Stimulated activated CD4-positive, alpha-beta T cell treated with anti-CD3 and anti-CD28 coated beads, Interleukin-4, amount 100 ng/mL, for 4 hours (primary cell): ENCODE measurements at regions not wholly inside any gene's neighbourhood (a gene's known extent, or its start where the extent isn't known, plus 50 kb on each side); places are given as distances from the start of the nearest gene placed in this dataset.

ENCODE experiments used
- DNase-seq, 2 experiments: peaks; one replicate each; pipeline ENCODE4 v3.0.0-alpha.2; 2020

GRCh38 chr20:22795433-22795832 is 211.1 kb upstream of the FOXA2 start:
- no peak for DNase-seq

- DNase-seq: no peak
Measured at GRCh38 chr20:22795871-22796270, 211.5 kb upstream of the FOXA2 start.

GRCh38 chr20:22796469-22797077 is 212.2 kb upstream of the FOXA2 start:
- no peak for DNase-seq

GRCh38 chr20:22797103-22797502 is 212.7 kb upstream of the FOXA2 start:
- DNase-seq: no peak

GRCh38 chr20:22799687-22800086 is 215.3 kb upstream of the FOXA2 start:
- no peak for DNase-seq

DNA sequence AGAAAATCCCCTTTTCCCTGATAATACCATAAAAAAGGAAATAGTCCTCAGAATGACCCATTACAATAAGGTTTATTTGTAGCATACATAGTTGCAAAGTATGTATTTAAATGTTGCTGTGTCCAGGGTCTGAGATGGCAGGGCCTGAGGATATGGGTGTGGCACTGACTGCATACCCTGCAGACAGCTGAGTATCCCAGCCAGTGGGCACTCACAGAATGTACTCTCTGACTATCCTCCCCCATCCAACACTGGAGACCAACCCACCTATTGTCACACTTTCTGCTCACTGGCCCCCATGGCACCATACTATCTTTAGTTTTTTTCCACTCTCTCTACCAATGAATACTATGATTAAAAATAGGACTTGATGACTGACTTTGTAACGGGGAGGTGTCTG is 215.8 kb upstream of the FOXA2 start:
- DNase-seq: no peak

DNA sequence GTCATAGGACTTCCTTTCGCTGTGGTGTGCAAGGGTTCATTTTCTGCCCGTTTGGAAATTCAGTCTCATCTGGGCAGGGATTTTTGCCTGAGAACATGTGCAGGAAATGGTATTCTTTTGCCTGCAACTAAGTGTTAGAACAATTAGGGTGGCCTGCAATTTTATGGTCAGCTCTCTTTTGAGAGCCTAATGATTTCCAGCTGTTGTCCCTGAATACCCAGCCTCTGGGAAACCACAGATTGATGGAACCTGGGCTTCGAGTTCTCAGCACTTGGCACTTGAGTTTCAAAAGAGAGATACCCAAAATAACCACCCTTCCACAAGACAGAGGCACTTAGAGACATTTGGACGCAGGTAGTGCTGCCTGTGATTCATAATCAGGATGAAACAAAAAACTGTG is 217.2 kb upstream of the FOXA2 start:
- DNase-seq: no peak

DNA sequence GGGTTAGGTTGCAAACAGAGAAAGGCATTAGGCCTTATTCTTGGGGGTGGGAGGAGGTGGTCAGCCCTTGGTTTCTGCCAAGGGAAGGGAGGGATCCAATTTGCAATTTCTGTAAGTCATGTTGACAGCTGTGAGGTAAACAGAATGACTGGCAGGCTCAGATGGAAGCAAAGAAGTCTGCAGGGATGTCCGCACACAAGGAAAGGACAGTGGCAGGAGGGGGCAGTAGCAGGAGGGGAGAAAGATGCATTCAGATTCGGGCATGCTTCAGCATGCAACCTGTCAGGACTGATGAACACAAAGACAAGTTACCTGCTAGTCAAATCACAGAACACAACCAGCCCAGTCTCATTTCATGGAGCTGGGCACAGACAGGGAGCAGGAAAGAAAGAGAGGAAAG is 217.9 kb upstream of the FOXA2 start:
- DNase-seq: no peak

- DNase-seq: no peak
Measured at GRCh38 chr20:22805219-22805618, 220.8 kb upstream of the FOXA2 start.

GRCh38 chr20:22805996-22806395 is 221.6 kb upstream of the FOXA2 start:
- no peak for DNase-seq

DNA sequence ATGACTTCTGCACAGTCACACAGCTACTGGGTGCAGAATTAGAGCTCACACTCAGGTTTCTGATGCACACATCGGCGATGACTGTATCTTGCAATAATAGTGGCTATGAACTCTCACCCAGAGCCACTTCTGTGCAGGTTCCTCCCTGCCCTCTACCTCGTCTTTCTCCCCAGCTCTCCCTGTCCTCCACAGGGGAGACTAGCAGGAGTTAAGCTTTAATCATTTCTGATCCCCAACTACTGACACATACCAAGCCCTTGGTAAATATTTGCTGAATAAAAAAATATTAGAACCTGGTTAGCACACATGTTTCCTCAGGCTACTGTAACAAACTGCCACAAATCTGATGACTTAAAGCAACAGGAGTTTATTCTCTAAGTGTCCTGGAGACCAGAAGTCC is 222.7 kb upstream of the FOXA2 start:
- DNase-seq: no peak

DNA sequence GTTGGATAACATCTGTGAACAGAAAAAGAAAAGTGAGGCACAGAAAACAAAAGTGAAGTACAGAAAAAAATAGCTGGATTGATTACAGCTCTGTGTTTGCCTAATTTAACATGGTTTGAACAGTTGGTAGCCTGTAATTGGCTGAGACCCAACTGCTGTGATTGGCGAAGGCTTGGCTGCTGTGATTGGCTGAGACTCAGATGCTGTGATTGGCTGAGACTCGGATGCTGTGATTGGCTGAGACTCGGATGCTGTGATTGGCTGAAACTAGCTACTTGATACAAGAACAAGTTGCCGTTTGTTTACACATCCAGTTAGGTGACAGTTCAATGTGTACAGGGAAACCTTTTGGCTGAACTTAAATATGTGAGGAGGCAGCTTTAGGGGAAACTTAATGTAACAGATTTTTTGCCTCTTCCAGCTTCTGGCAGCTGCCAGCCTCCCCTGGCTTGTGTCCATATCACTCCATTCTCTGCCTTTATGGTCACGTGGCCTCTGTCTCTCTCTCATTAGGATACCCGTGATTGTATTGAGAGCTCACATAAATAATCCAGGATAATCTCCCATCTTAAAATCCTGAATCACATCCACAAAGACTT is 223.4 kb upstream of the FOXA2 start:
- DNase-seq: no peak

- DNase-seq: no peak
Measured at GRCh38 chr20:22808628-22809027, 224.3 kb upstream of the FOXA2 start.

DNA sequence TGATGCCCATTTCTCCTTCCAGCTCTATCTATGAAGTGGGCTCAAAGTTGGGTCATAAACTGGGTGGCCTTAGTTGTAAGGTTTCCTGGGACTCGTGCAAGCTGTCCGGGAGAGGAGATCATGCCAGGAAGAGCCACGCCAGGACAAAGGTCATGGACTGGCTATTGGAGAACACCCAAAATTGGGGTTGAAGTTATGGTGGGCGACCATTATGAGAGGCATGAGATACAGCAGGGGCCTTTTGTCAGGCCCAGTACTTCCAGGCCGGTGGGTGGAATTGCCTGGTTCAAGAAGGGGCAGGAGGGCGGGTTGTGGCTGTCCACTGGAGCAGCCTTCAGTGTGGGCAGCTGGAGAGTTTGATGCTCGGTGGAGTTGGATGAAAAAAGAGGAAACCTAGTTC is 225.1 kb upstream of the SSTR4 start:
- no peak for DNase-seq

- DNase-seq: no peak
Measured at GRCh38 chr20:22810626-22811569, 224.2 kb upstream of the SSTR4 start.

- no peak for DNase-seq
Measured at GRCh38 chr20:22814471-22815205, 220.5 kb upstream of the SSTR4 start.

DNA sequence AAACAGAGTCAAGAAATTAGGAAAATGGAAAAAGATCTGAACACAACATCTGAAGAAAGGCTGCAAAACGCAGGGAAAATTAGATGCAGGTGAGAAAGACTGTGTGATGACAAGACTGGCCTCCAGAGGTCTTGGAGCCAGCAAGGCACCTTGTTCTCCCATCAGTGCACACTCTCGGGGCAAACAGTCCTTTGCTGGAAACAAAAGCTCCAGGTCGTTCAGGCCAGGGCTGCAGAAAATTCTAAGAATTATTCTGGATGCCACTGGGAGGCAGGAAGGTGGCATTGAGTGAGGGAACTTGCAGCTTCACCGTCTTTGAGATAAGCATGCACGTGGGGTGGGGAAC is 219.9 kb upstream of the SSTR4 start:
- DNase-seq: no peak

GRCh38 chr20:22815603-22816315 is 219.4 kb upstream of the SSTR4 start:
- no peak for DNase-seq

DNA sequence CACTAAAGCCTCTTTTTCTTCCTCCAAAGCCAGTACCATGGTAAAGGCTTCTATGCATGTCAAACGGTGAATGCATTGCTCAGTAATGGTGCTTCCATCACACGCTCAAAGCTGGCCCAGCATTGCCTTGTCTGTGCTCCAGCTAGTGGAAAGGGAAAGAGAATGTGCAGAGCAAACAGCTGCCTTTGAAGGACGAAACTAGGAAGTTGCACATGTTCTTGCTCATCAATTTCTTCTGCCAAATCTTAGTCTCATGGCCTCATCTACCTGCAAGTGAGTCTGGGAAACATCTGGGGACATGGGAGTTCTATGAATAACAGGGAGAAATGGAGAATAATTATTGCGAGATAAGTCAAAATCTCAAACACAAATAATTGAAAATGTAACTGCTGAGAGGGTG is 216.5 kb upstream of the SSTR4 start:
- DNase-seq: no peak

GRCh38 chr20:22819112-22819511 is 216.0 kb upstream of the SSTR4 start:
- no peak for DNase-seq

GRCh38 chr20:22819784-22820183 is 215.3 kb upstream of the SSTR4 start:
- DNase-seq: no peak

- DNase-seq: no peak
Measured at GRCh38 chr20:22821081-22821727, 213.9 kb upstream of the SSTR4 start.
